Activated naive CD8-positive, alpha-beta T cell treated with anti-CD3 and anti-CD28 coated beads, Interleukin-2, amount 10 ng/mL, durations not matched to agents 7 days and 5 days (primary cell): ENCODE measurements at regions not wholly inside any gene's neighbourhood (a gene's known extent, or its start where the extent isn't known, plus 50 kb on each side); places are given as distances from the start of the nearest gene placed in this dataset.
"Not testable (repeated sequence)": the region's sequence is repeated elsewhere in the genome, so short reads cannot be mapped to it uniquely, and the experiment has no call there.

Experiments
- ATAC-seq: fragments of 150-1000 bp; cut with Tn5 transposase; one replicate; pipeline ENCODE4 v1.10.0; 2021; ENCODE audit warnings: low read depth, moderate library complexity
- POLR2A ChIA-PET: fragments of 350-600 bp; sonication (Branson Sonifier 250); formaldehyde crosslinking; loops from one replicate; lab custom pipeline; 2021; ENCODE audit warnings: antibody characterized with exemption; lab: Charles Lee
- DNase-seq: peaks from one replicate; pipeline ENCODE4 v3.0.0; 2021
- H3K27ac Mint-ChIP-seq: one replicate; pipeline ENCODE4 v1.8.0; 2022; ENCODE audit warnings: mild to moderate bottlenecking, mixed read lengths
- H3K27me3 Mint-ChIP-seq: one replicate; pipeline ENCODE4 v1.8.0; 2022; ENCODE audit warnings: mild to moderate bottlenecking, moderate library complexity, mixed read lengths
- H3K36me3 Mint-ChIP-seq: one replicate; pipeline ENCODE4 v1.8.0; 2021; ENCODE audit warnings: mild to moderate bottlenecking, mixed read lengths
- H3K4me1 Mint-ChIP-seq: one replicate; pipeline ENCODE4 v1.8.0; 2021; ENCODE audit warnings: mixed read lengths
- H3K4me3 Mint-ChIP-seq: one replicate; pipeline ENCODE4 v1.8.0; 2022; ENCODE audit warnings: mild to moderate bottlenecking, moderate library complexity, mixed read lengths
- H3K9me3 Mint-ChIP-seq: one replicate; pipeline ENCODE4 v1.8.0; 2021; ENCODE audit warnings: mixed read lengths

DNA sequence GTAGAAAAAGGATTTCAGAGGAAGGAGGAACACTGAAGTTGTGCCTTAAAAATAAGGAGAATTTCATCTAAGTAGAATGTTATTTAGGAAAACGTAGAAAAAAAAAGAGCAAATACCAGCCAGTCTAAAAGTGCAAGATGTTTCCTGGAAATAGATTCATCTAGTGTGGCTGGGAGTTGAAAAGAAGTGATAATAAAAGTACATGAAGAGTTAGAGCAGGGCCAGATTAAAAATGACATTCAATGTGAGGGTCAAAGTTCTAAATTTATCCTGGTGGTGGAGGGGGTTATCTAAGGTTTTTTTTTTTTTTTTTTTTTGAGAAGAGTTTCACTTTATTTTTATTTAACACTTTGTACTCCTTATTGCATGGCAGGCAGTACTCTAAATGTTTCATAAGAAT, 289.3 kb downstream of the MDFIC start:
- peaks cover 2% of the 10 kb centered on the region for H3K36me3 Mint-ChIP-seq
- no peak for DNase-seq
- no peak for ATAC-seq
- peaks cover 7% of the 10 kb centered on the region for H3K9me3 Mint-ChIP-seq
- H3K4me3 Mint-ChIP-seq: no peak overlapping the region
- H3K27ac Mint-ChIP-seq: no peak overlapping the region
- H3K27me3 Mint-ChIP-seq: no peaks in the 10 kb centered on the region
- POLR2A ChIA-PET: no interaction called here
- peaks cover 2% of the 10 kb centered on the region for H3K4me1 Mint-ChIP-seq

DNA sequence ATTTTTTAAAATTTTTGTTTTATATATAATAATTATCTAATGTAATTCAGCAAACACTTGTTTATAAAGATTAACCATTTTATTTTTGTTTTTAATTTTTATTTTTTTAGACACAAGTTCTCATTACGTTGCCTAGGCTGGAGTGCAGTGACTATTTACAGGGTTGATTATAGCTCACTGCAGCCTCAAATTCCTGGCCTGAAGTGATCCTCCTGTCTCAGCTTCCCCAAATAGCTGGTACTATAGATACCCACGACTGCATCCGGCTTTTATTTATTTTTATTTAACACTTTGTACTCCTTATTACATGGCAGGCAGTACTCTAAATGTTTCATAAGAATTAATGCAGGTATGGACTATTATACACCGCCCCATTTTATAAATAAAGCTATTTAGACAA, 288.7 kb downstream of the MDFIC start:
- peaks cover 2% of the 10 kb centered on the region for H3K36me3 Mint-ChIP-seq
- no peaks in the 10 kb centered on the region for H3K27me3 Mint-ChIP-seq
- no peak overlapping the region for H3K4me3 Mint-ChIP-seq
- H3K9me3 Mint-ChIP-seq: peaks cover 7% of the 10 kb centered on the region
- POLR2A ChIA-PET: no interaction called here
- no peak for DNase-seq
- H3K27ac Mint-ChIP-seq: no peak overlapping the region
- no peak for ATAC-seq
- peaks cover 2% of the 10 kb centered on the region for H3K4me1 Mint-ChIP-seq

DNA sequence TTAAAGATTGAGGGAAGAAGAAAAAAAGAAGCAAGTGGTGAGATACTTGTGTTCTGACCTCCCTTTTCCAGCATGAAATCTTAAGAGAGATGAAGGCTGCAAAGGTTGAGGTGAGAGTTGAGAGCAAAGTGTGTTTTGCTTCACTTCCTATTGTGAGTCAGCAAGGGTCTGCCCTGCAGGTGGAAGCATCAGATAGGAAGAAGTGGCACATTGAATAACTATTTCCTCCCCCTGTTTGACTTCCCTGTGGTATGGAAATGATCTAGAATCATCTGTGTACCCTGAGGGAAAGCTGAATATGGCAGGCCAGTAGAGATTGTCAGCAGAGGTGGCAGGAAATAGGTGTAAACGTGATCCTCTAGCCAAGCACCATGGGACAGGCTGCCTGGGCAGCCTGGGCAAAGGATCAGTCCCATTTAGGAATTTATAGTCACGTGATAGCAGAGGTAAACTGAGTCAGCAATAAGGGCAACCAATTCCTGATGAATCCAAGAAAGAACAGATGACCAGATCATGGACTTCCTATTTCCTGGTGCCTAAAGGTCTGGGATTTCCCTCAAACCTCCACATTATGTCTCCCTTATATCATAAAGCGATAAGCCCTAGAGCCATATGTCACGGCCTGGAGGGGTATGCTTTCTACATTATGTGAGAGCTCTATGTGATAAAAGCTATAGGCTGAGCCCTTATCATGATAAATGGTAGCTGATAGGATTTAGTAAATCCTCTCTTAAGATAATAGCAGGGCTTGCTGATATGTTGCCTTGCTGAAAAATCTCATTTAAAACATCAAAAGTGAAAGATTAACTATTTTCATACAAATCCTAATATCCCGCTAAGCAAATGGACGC, 287.0 kb downstream of the MDFIC start:
- POLR2A ChIA-PET: no interaction called here

DNA sequence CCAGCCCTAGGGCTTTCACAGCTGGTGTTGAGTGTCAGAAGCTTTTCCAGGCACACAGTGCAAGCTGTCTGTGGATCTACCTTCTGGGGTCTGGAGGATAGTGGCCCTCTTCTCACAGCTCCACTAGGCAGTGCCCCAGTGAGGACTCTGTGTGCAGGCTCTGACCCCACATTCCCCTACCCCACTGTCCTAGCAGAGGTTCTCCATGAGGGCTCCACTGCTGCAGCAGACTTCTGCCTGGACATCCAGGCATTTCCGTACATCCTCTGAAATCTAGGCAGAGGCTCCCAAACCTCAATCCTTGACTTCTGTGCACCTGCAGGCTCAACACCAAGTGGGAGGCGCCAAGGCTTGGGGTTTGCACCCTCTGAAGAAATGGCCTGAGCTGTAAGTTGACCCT, 284.5 kb downstream of the MDFIC start:
- H3K4me3 Mint-ChIP-seq, H3K27ac Mint-ChIP-seq, POLR2A ChIA-PET, ATAC-seq, H3K27me3 Mint-ChIP-seq, H3K9me3 Mint-ChIP-seq, DNase-seq, H3K4me1 Mint-ChIP-seq, H3K36me3 Mint-ChIP-seq: not testable (repeated sequence)

More for the DNA sequence above, 287.0 kb downstream of the MDFIC start:
- no peak overlapping the region for H3K27ac Mint-ChIP-seq
- DNase-seq (no peak), ATAC-seq (no peak)
- no peak overlapping the region for H3K4me3 Mint-ChIP-seq
- peaks cover 2% of the 10 kb centered on the region for H3K4me1 Mint-ChIP-seq
- H3K9me3 Mint-ChIP-seq: peaks cover 10% of the 10 kb centered on the region
- no peaks in the 10 kb centered on the region for H3K27me3 Mint-ChIP-seq
- H3K36me3 Mint-ChIP-seq: peaks cover 2% of the 10 kb centered on the region

DNA sequence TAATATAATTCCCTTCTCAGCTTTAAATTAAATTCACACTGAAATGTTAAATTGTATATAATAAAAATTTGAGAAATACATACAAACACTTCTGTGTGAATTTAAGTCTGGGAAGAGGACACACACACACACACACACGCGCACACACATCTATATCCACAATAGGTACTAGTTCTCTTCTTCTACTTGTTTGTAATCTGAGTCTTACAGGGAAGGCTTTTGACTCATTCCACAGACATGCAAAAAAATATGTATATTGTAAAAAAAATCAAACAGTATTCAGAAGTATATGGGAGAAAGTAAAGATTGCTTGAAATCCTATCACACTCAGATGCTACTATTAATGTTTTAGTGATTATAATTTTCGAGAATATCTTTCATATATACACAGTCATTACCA, 276.2 kb downstream of the MDFIC start:
- Mint-ChIP-seq H3K27ac (no peak overlapping the region), H3K9me3 (no peaks in the 10 kb centered on the region), H3K27me3 (peaks cover 6% of the 10 kb centered on the region), H3K4me3 (no peak overlapping the region), H3K36me3 (no peaks in the 10 kb centered on the region), H3K4me1 (no peaks in the 10 kb centered on the region)
- DNase-seq (no peak), ATAC-seq (no peak)
- POLR2A ChIA-PET: no interaction called here

DNA sequence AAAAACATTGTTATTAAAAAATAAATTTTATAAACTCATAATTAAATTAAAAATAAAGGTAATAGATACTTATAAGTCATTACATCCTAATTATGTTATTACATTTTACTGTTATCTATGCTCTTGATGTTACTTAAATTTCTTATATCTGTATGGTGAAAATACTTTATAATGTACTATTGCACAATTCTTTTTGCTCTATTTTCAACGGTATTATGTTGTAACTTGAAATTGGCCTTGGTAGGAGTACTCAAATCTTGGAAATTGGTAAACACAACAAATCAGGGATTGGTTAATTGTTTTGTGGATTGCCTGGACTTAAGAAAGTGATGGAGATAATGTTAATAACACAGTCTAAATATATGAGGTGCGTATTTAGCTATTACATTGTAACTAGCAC, 273.3 kb downstream of the MDFIC start:
- H3K4me3 Mint-ChIP-seq: no peak overlapping the region
- no peak for ATAC-seq
- POLR2A ChIA-PET: no interaction called here

DNA sequence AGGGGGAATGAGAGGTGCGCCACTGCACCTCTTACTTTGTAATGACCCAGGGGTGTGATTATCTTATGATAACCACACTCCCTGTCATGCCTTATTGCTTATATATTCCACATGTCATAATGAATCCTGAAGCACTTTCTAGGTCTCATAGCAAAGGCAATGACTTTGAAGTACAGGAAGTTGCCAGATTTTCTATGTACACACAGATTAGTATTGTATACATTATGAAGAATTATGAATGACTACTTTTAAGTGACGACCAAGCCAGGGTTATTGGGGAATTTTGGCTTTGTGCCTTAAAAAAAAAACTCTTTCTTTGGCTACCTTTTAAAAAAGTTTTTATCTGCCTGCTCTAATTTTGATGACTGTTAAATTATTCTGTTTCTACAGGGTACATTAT, 269.6 kb downstream of the MDFIC start:
- no peaks in the 10 kb centered on the region for H3K27me3 Mint-ChIP-seq
- H3K9me3 Mint-ChIP-seq: peaks cover 4% of the 10 kb centered on the region
- H3K27ac Mint-ChIP-seq: no peak overlapping the region
- H3K4me1 Mint-ChIP-seq: no peaks in the 10 kb centered on the region
- no peak for DNase-seq
- no peak overlapping the region for H3K4me3 Mint-ChIP-seq
- no peak for ATAC-seq
- no peaks in the 10 kb centered on the region for H3K36me3 Mint-ChIP-seq
- POLR2A ChIA-PET: no interaction called here

More for the DNA sequence above, 273.3 kb downstream of the MDFIC start:
- DNase-seq: no peak
- Mint-ChIP-seq H3K36me3 (no peaks in the 10 kb centered on the region), H3K27me3 (peaks cover 3% of the 10 kb centered on the region), H3K27ac (no peak overlapping the region), H3K4me1 (no peaks in the 10 kb centered on the region), H3K9me3 (no peaks in the 10 kb centered on the region)

DNA sequence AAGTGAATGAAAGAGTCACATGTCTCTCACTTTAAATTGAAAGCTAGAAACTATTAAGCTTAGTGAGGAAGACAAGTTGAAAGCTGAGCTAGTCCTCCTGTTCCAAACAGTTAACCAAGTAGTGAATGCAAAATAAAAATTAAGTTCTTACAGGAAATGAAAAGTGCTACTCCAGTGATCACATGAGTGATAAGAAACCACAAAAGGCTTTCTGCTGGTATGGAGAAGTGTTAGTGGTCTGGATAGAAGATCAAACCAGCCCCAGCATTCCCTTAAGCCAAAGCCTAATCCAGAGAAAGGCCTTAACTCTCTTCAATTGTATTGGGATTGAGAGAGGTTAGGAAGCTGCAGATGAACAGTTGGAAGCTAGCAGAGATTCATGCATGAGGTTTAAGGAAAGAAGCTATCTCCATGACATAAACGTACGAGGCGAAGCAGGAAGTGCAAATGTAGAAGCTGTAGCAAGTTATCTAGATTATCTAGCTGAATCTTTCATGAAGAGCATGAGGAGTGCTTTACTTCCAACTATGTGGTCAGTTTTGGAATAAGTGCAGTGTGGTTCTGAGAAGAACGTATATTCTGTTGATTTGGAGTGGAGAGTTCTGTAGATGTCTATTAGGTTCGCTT, 261.6 kb downstream of the MDFIC start:
- H3K27ac Mint-ChIP-seq: no peak overlapping the region
- H3K4me3 Mint-ChIP-seq: no peak overlapping the region
- H3K27me3 Mint-ChIP-seq: peaks cover 2% of the 10 kb centered on the region
- peaks cover 8% of the 10 kb centered on the region for H3K4me1 Mint-ChIP-seq
- peaks cover 2% of the 10 kb centered on the region for H3K9me3 Mint-ChIP-seq
- POLR2A ChIA-PET: no interaction called here
- DNase-seq (no peak), ATAC-seq (no peak)
- H3K36me3 Mint-ChIP-seq: no peaks in the 10 kb centered on the region

DNA sequence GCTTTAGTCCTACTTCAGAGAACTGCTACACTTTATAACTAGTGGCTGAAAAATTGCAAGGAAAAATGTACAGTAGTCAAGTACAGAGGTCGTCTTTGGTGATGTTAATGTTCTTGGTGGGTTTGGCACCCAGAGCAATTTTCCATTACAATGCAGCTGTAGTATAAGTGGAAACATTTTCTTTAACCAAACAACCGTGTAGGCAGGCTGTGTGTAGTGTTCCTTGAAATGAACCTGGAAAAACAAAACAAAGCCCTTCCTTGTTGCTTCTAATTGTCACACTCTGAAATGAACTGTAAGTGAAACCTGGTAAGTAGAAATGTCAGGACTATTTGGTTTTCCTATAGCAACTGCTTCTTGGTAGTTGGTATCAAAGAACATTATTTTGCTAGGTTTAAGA, 256.9 kb downstream of the MDFIC start:
- Mint-ChIP-seq H3K4me3 (no peak overlapping the region), H3K27me3 (no peaks in the 10 kb centered on the region), H3K27ac (no peak overlapping the region), H3K4me1 (peaks cover 7% of the 10 kb centered on the region), H3K36me3 (no peaks in the 10 kb centered on the region), H3K9me3 (no peaks in the 10 kb centered on the region)
- DNase-seq: no peak
- POLR2A ChIA-PET: no interaction called here
- no peak for ATAC-seq

DNA sequence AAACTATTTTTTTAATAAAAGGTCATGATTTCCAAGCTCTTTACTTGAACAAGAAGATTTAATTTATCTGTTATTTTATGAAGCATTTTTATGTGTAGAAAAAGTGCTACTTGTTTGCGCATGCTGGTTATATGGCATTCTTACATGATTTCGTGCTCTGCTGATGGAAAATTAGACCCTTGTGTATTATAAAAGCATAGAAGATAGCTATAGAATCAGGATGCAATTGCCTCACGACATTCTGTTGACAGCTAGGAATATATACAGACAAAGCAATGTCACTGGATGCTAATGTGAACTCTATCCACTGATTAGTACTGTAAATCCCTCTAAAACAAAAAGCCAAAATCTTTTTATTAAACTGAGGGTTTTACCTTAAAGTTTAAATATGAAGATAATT, 255.9 kb downstream of the MDFIC start:
- H3K36me3 Mint-ChIP-seq: no peaks in the 10 kb centered on the region
- no peak overlapping the region for H3K27ac Mint-ChIP-seq
- no peaks in the 10 kb centered on the region for H3K4me1 Mint-ChIP-seq
- no peaks in the 10 kb centered on the region for H3K27me3 Mint-ChIP-seq
- DNase-seq: no peak
- no peak overlapping the region for H3K4me3 Mint-ChIP-seq
- POLR2A ChIA-PET: no interaction called here
- no peak for ATAC-seq
- no peaks in the 10 kb centered on the region for H3K9me3 Mint-ChIP-seq

DNA sequence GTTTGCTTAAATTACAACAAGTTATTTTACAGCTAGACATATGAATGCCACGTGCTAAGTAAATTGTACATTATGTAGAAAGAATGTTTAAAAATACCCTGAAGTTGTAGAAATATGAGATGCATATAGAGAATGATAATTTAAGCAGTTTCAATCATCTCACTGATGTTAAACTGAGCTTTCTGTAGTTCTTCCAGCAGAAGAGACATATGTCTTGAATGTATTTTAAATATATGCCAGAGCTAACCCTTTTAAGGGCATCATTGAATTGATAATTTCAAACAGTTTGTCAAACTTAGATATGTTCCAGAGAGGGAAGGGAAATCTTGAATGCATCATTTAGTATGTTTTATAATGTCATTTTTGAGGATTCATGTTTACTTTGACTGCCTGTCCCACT, 255.2 kb downstream of the MDFIC start:
- POLR2A ChIA-PET: no interaction called here
- Mint-ChIP-seq H3K4me1 (no peaks in the 10 kb centered on the region), H3K36me3 (no peaks in the 10 kb centered on the region), H3K27ac (no peak overlapping the region), H3K9me3 (no peaks in the 10 kb centered on the region), H3K27me3 (no peaks in the 10 kb centered on the region), H3K4me3 (no peak overlapping the region)
- DNase-seq (no peak), ATAC-seq (no peak)

DNA sequence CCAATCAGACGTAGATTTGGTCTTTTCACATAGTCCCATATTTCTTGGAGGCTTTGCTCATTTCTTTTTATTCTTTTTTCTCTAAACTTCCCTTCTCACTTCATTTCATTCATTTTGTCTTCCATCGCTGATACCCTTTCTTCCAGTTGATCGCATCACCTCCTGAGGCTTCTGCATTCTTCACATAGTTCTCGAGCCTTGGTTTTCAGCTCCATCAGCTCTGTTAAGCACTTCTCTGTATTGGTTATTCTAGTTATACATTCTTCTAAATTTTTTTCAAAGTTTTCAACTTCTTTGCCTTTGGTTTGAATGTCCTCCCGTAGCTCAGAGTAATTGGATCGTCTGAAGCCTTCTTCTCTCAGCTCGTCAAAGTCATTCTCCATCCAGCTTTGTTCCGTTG, 250.5 kb downstream of the MDFIC start:
- H3K4me1 Mint-ChIP-seq, H3K36me3 Mint-ChIP-seq, POLR2A ChIA-PET, H3K27me3 Mint-ChIP-seq, H3K9me3 Mint-ChIP-seq, ATAC-seq, H3K4me3 Mint-ChIP-seq, DNase-seq, H3K27ac Mint-ChIP-seq: not testable (repeated sequence)

DNA sequence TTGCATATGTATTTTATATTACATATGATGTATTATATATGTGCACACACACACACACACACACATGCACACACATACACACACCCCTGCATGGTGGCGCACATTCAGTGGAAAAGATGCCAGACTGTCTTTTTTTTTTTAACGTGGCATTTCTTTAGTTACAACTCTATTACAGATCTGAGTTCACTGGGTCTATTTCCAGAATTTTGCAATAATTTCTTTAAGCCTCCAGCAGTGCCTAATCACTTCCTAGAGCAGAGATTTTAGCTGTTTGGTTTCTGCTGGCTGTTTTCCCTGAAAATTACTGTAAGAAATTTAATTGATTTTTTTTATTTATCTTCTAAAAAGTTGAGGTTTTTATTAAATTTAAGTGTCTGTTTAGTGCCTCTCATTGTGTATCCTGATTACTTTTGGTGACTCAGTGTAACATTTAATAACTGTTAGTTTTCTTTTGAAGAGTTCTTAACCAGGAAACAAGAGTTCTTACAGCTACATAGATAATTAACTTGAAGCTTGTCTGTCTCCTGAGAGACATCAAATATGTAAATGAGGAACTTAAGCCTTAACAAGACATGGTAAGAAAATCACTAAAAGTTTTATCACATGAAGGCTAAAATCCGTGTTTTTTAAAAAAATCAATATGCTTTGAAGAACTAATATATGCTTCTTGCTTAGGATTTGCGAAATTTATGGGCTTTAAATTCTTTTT, 232.0 kb downstream of the MDFIC start:
- ATAC-seq (no peak), DNase-seq (no peak)
- H3K27me3 Mint-ChIP-seq: peaks cover 8% of the 10 kb centered on the region
- H3K4me1 Mint-ChIP-seq: no peaks in the 10 kb centered on the region
- POLR2A ChIA-PET: no interaction called here
- H3K27ac Mint-ChIP-seq: no peak overlapping the region
- no peak overlapping the region for H3K4me3 Mint-ChIP-seq
- H3K9me3 Mint-ChIP-seq: no peaks in the 10 kb centered on the region
- no peaks in the 10 kb centered on the region for H3K36me3 Mint-ChIP-seq

DNA sequence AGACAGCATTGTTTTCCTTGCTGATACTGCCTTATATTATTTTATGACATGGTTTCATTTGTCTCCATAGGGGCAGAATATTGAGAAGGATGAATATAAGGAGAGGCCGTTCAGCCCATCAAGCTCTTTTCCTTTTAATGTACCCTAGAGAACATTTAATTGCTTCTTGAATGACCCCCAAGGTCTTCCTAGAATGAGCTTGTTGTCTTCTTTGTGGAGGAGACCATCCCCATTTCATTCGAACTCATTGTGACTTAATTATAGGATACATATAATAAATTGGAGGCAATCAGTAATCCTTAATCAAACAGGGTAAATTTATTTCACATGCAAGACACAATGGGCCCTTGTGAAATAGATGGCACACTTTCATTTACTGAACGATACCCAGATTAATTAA, 231.3 kb downstream of the MDFIC start:
- no peak for DNase-seq
- H3K27me3 Mint-ChIP-seq: peaks cover 8% of the 10 kb centered on the region
- no peak for ATAC-seq

More for the DNA sequence above, 231.3 kb downstream of the MDFIC start:
- no peaks in the 10 kb centered on the region for H3K9me3 Mint-ChIP-seq
- POLR2A ChIA-PET: no interaction called here
- no peak overlapping the region for H3K27ac Mint-ChIP-seq
- no peak overlapping the region for H3K4me3 Mint-ChIP-seq
- H3K4me1 Mint-ChIP-seq: no peaks in the 10 kb centered on the region
- H3K36me3 Mint-ChIP-seq: no peaks in the 10 kb centered on the region
